ENCODE measurements at regions not wholly inside any gene's neighbourhood (a gene's known extent, or its start where the extent isn't known, plus 50 kb on each side); places are given as distances from the start of the nearest gene placed in this dataset.

- Mint-ChIP-seq H3K4me1 (peaks cover 11% of the 10 kb centered on the region), H3K27ac (no peak overlapping the region), H3K9me3 (ENCODE audit: insufficient read depth) (no peaks in the 10 kb centered on the region), H3K27me3 (no peaks in the 10 kb centered on the region), H3K4me3 (no peak overlapping the region)
- ChIA-PET CTCF (interaction anchor here (1.2 kb wide), 1 partner anchor 17 kb away, joined by 4 read pairs; no protein-coding TSS in a partner anchor), POLR2A (no interaction called here)
- Histone ChIP-seq H3K27ac (ENCODE audit: low read length in 2 of 2) (no peak overlapping the region), H3K79me2 (ENCODE audit: control insufficient read depth, insufficient read depth, low read length) (no peaks in the 10 kb centered on the region), H3K4me1 (ENCODE audit: control insufficient read depth in 2 of 2, insufficient read depth in 2 of 2, low read length in 2 of 2) (no peaks in the 10 kb centered on the region), H3K9me3 (ENCODE audit: control extremely low read depth in 1 of 3, control insufficient read depth in 2 of 3, insufficient read depth in 1 of 3, low read length in 2 of 3) (no peaks in the 10 kb centered on the region), H3K27me3 (replicated peaks in 1 of 4; ENCODE audit: control extremely low read depth in 1 of 4, control insufficient read depth in 3 of 4, insufficient read depth in 4 of 4, low read length in 3 of 4) (no peaks in the 10 kb centered on the region), H3K9ac (ENCODE audit: low read length) (no peak overlapping the region), H3K4me3 (ENCODE audit: control extremely low read depth in 1 of 5, extremely low read depth in 1 of 5, insufficient read depth in 1 of 5, low read depth in 2 of 5, low read length in 4 of 5) (no peak overlapping the region), H4K20me1 (ENCODE audit: control insufficient read depth, insufficient read depth, low read length, poor library complexity, severe bottlenecking) (no peaks in the 10 kb centered on the region), H2AFZ (ENCODE audit: insufficient read depth, low read depth, low read length, poor library complexity, severe bottlenecking) (no peak overlapping the region), H3K4me2 (replicated peaks; ENCODE audit: low read depth, low read length, poor library complexity, severe bottlenecking) (no peak overlapping the region), H3K36me3 (replicated peaks in 1 of 2; ENCODE audit: control extremely low read depth in 1 of 2, control insufficient read depth in 1 of 2, extremely low read depth in 1 of 2, insufficient read depth in 2 of 2, low read length in 1 of 2) (no peaks in the 10 kb centered on the region)
- TF ChIP-seq EZH2 (IDR thresholded peaks at IDR 0.05; ENCODE audit: borderline replicate concordance, insufficient read depth, low read depth, low read length, poor library complexity, severe bottlenecking) (no peak), CTCF (IDR thresholded peaks at IDR 0.05) (no peak)
- DNase-seq (no peak), ATAC-seq (ENCODE audit: low read depth) (no peak)
- intact Hi-C loops (cut with micrococcal nuclease), result no loop called here
- no CpG with 5 or more reads among the region's 2 CpGs for WGBS (ENCODE audit: insufficient coverage)
Observed at GRCh38 chr17:55584055-55584685, 72.9 kb upstream of the SMIM36 start.

- WGBS (ENCODE audit: insufficient coverage), result 93% methylated on average over 3 of the region's 4 CpGs
- H3K27ac Mint-ChIP-seq, result no peak overlapping the region
Observed at GRCh38 chr17:55582897-55583296, 71.6 kb upstream of the SMIM36 start.

More at GRCh38 chr17:55582897-55583296, 71.6 kb upstream of the SMIM36 start:
- H4K20me1 ChIP-seq (ENCODE audit: control insufficient read depth, insufficient read depth, low read length, poor library complexity, severe bottlenecking), result no peaks in the 10 kb centered on the region
- no peaks in the 10 kb centered on the region for H3K27me3 ChIP-seq (replicated peaks in 1 of 4; ENCODE audit: control extremely low read depth in 1 of 4, control insufficient read depth in 3 of 4, insufficient read depth in 4 of 4, low read length in 3 of 4)
- TF ChIP-seq CTCF (IDR thresholded peaks at IDR 0.05) (no peak), EZH2 (IDR thresholded peaks at IDR 0.05; ENCODE audit: borderline replicate concordance, insufficient read depth, low read depth, low read length, poor library complexity, severe bottlenecking) (no peak)
- H3K4me2 ChIP-seq (replicated peaks; ENCODE audit: low read depth, low read length, poor library complexity, severe bottlenecking), result no peak overlapping the region
- no peak overlapping the region for H2AFZ ChIP-seq (ENCODE audit: insufficient read depth, low read depth, low read length, poor library complexity, severe bottlenecking)
- Mint-ChIP-seq H3K4me1 (peaks cover 13% of the 10 kb centered on the region), H3K4me3 (no peak overlapping the region), H3K9me3 (ENCODE audit: insufficient read depth) (no peaks in the 10 kb centered on the region), H3K27me3 (no peaks in the 10 kb centered on the region)
- intact Hi-C loops (cut with micrococcal nuclease), result no loop called here
- H3K4me1 ChIP-seq (ENCODE audit: control insufficient read depth in 2 of 2, insufficient read depth in 2 of 2, low read length in 2 of 2), result no peaks in the 10 kb centered on the region
- no peak overlapping the region for H3K4me3 ChIP-seq (ENCODE audit: control extremely low read depth in 1 of 5, extremely low read depth in 1 of 5, insufficient read depth in 1 of 5, low read depth in 2 of 5, low read length in 4 of 5)
- peaks cover 0 to under 1% (median 0%) of the 10 kb centered on the region in 3 donors for H3K9me3 ChIP-seq (ENCODE audit: control extremely low read depth in 1 of 3, control insufficient read depth in 2 of 3, insufficient read depth in 1 of 3, low read length in 2 of 3)
- POLR2A ChIA-PET, result no interaction called here
- no peak for ATAC-seq (ENCODE audit: low read depth)
- CTCF ChIA-PET, result interaction anchor here (1.2 kb wide), 1 partner anchor 19 kb away, joined by 4 read pairs; no protein-coding TSS in a partner anchor
- DNase-seq, result no peak
- H3K27ac ChIP-seq (ENCODE audit: low read length in 2 of 2), result no peak overlapping the region
- no peak overlapping the region for H3K9ac ChIP-seq (ENCODE audit: low read length)
- no peaks in the 10 kb centered on the region for H3K36me3 ChIP-seq (replicated peaks in 1 of 2; ENCODE audit: control extremely low read depth in 1 of 2, control insufficient read depth in 1 of 2, extremely low read depth in 1 of 2, insufficient read depth in 2 of 2, low read length in 1 of 2)
- H3K79me2 ChIP-seq (ENCODE audit: control insufficient read depth, insufficient read depth, low read length), result no peaks in the 10 kb centered on the region
